Adipocyte (in vitro differentiated cells): ENCODE measurements at regions not wholly inside any gene's neighbourhood (a gene's known extent, or its start where the extent isn't known, plus 50 kb on each side); places are given as distances from the start of the nearest gene placed in this dataset.
"Not testable (repeated sequence)": the region's sequence is repeated elsewhere in the genome, so short reads cannot be mapped to it uniquely, and the experiment has no call there.

Experiments
- DNase-seq: peaks from one replicate; pipeline ENCODE4 v3.0.0-alpha.2; 2015; ENCODE audit warnings: low read depth
- H3K27me3 ChIP-seq: replicated peaks from 2 replicates; pipeline ENCODE4 v1.7.0; 2013; ENCODE audit warnings: mild to moderate bottlenecking, low read length, moderate library complexity; ENCODE audit not compliant: control insufficient read depth, insufficient read depth
- H3K36me3 ChIP-seq: 2 replicates; pipeline ENCODE4 v1.7.0; 2013; ENCODE audit warnings: low read length, mild to moderate bottlenecking, moderate library complexity; ENCODE audit not compliant: control insufficient read depth, insufficient read depth, severe bottlenecking
- H3K4me1 ChIP-seq: 2 replicates; pipeline ENCODE4 v1.7.0; 2013; ENCODE audit warnings: mild to moderate bottlenecking, low read length, moderate library complexity; ENCODE audit not compliant: control insufficient read depth, insufficient read depth
- H3K4me3 ChIP-seq: 2 replicates; pipeline ENCODE4 v1.7.0; 2013; ENCODE audit warnings: mild to moderate bottlenecking, low read length, moderate library complexity
- H3K9ac ChIP-seq: 2 replicates; pipeline ENCODE4 v1.7.0; 2013; ENCODE audit warnings: mild to moderate bottlenecking, low read length, moderate library complexity
- H3K9me3 ChIP-seq: 2 replicates; pipeline ENCODE4 v1.7.0; 2013; ENCODE audit warnings: mild to moderate bottlenecking, low read length, moderate library complexity; ENCODE audit not compliant: control insufficient read depth

GRCh38 chr3:177700117-177700516, 502.8 kb upstream of the TBL1XR1 start:
- Histone ChIP-seq H3K36me3 (no peaks in the 10 kb centered on the region), H3K27me3 (no peaks in the 10 kb centered on the region), H3K9ac (no peak overlapping the region), H3K4me1 (peaks cover 2% of the 10 kb centered on the region), H3K9me3 (no peaks in the 10 kb centered on the region), H3K4me3 (no peak overlapping the region)
- DNase-seq, result no peak

GRCh38 chr3:177703788-177704187, 506.5 kb upstream of the TBL1XR1 start:
- no peaks in the 10 kb centered on the region for H3K27me3 ChIP-seq
- H3K36me3 ChIP-seq, result no peaks in the 10 kb centered on the region

GRCh38 chr3:177705976-177706823, 508.9 kb upstream of the TBL1XR1 start:
- no peak for DNase-seq
- H3K27me3 ChIP-seq, result no peaks in the 10 kb centered on the region
- H3K4me3 ChIP-seq, result no peak overlapping the region
- H3K9ac ChIP-seq, result no peak overlapping the region
- peaks cover 13% of the 10 kb centered on the region for H3K4me1 ChIP-seq
- no peaks in the 10 kb centered on the region for H3K9me3 ChIP-seq
- H3K36me3 ChIP-seq, result no peaks in the 10 kb centered on the region

More at GRCh38 chr3:177703788-177704187, 506.5 kb upstream of the TBL1XR1 start:
- Histone ChIP-seq H3K9ac (no peak overlapping the region), H3K9me3 (no peaks in the 10 kb centered on the region), H3K4me3 (no peak overlapping the region), H3K4me1 (peaks cover 13% of the 10 kb centered on the region)
- DNase-seq, result no peak

GRCh38 chr3:177709470-177709869, 512.2 kb upstream of the TBL1XR1 start:
- H3K9me3 ChIP-seq, H3K9ac ChIP-seq, DNase-seq, H3K27me3 ChIP-seq, H3K4me3 ChIP-seq, H3K36me3 ChIP-seq: not testable (repeated sequence)
- peaks cover 18% of the 10 kb centered on the region for H3K4me1 ChIP-seq

GRCh38 chr3:177710506-177710905, 513.2 kb upstream of the TBL1XR1 start:
- Histone ChIP-seq H3K36me3 (no peaks in the 10 kb centered on the region), H3K27me3 (no peaks in the 10 kb centered on the region), H3K4me1 (peaks cover 18% of the 10 kb centered on the region), H3K9me3 (no peaks in the 10 kb centered on the region), H3K4me3 (no peak overlapping the region), H3K9ac (no peak overlapping the region)
- DNase-seq, result no peak

- no peaks in the 10 kb centered on the region for H3K9me3 ChIP-seq
- H3K4me3 ChIP-seq, result no peak overlapping the region
- H3K4me1 ChIP-seq, result peaks cover 8% of the 10 kb centered on the region
- H3K36me3 ChIP-seq, result no peaks in the 10 kb centered on the region
- no peak for DNase-seq
- no peak overlapping the region for H3K9ac ChIP-seq
- H3K27me3 ChIP-seq, result no peaks in the 10 kb centered on the region
These were observed 514.4 kb upstream of the TBL1XR1 start for GRCh38 chr3:177711637-177712036.

- peaks cover 5% of the 10 kb centered on the region for H3K4me1 ChIP-seq
- DNase-seq, result peak; percentile 72
- H3K4me3 ChIP-seq, result no peak overlapping the region
- no peaks in the 10 kb centered on the region for H3K9me3 ChIP-seq
- no peak overlapping the region for H3K9ac ChIP-seq
- H3K36me3 ChIP-seq, result no peaks in the 10 kb centered on the region
- no peaks in the 10 kb centered on the region for H3K27me3 ChIP-seq
These were observed 516.9 kb upstream of the TBL1XR1 start for GRCh38 chr3:177713928-177714900.

GRCh38 chr3:177714945-177715344, 517.7 kb upstream of the TBL1XR1 start:
- no peaks in the 10 kb centered on the region for H3K9me3 ChIP-seq
- H3K36me3 ChIP-seq, result no peaks in the 10 kb centered on the region

GRCh38 chr3:177715980-177716379, 518.7 kb upstream of the TBL1XR1 start:
- no peak for DNase-seq
- Histone ChIP-seq H3K9ac (no peak overlapping the region), H3K36me3 (no peaks in the 10 kb centered on the region), H3K4me1 (peaks cover 5% of the 10 kb centered on the region), H3K9me3 (no peaks in the 10 kb centered on the region), H3K27me3 (no peaks in the 10 kb centered on the region), H3K4me3 (no peak overlapping the region)

More at GRCh38 chr3:177714945-177715344, 517.7 kb upstream of the TBL1XR1 start:
- DNase-seq, result no peak
- Histone ChIP-seq H3K9ac (no peak overlapping the region), H3K4me3 (no peak overlapping the region), H3K4me1 (peaks cover 5% of the 10 kb centered on the region), H3K27me3 (no peaks in the 10 kb centered on the region)

GRCh38 chr3:177720927-177721326, 523.6 kb upstream of the TBL1XR1 start:
- H3K4me1 ChIP-seq, result peaks cover 40% of the 10 kb centered on the region
- DNase-seq, H3K4me3 ChIP-seq, H3K27me3 ChIP-seq, H3K36me3 ChIP-seq, H3K9ac ChIP-seq, H3K9me3 ChIP-seq: not testable (repeated sequence)
